PFSK-1 (cell line): ENCODE measurements at regions not wholly inside any gene's neighbourhood (a gene's known extent, or its start where the extent isn't known, plus 50 kb on each side); places are given as distances from the start of the nearest gene placed in this dataset.

Experiments used
- POLR2AphosphoS5 ChIP-seq: IDR thresholded peaks from 2 replicates; pipeline ENCODE4 v1.6.1; 2012; ENCODE audit warnings: low read depth, mild to moderate bottlenecking, control low read depth, low read length, moderate library complexity
- SIN3A ChIP-seq: IDR thresholded peaks from 2 replicates; pipeline ENCODE4 v1.6.1; 2012; ENCODE audit warnings: mild to moderate bottlenecking, low read length, moderate library complexity, borderline replicate concordance; ENCODE audit not compliant: insufficient read depth
- TAF1 ChIP-seq: IDR thresholded peaks from 2 replicates; pipeline ENCODE4 v1.6.1; 2012; ENCODE audit warnings: low read length, control low read depth, borderline replicate concordance; ENCODE audit not compliant: insufficient read depth
- TF ChIP-seq, protein P1 (sequence below), 2 experiments: IDR thresholded peaks; 2 replicates each; pipeline versions ENCODE4 v1.6.1 to v1.8.0; 2011 to 2012; ENCODE audit warnings: low read depth in 2 of 2, low read length in 2 of 2, control low read depth in 1 of 2, inconsistent platforms in 1 of 2, mild to moderate bottlenecking in 1 of 2, moderate library complexity in 1 of 2; ENCODE audit not compliant: insufficient read depth in 1 of 2

DNA sequence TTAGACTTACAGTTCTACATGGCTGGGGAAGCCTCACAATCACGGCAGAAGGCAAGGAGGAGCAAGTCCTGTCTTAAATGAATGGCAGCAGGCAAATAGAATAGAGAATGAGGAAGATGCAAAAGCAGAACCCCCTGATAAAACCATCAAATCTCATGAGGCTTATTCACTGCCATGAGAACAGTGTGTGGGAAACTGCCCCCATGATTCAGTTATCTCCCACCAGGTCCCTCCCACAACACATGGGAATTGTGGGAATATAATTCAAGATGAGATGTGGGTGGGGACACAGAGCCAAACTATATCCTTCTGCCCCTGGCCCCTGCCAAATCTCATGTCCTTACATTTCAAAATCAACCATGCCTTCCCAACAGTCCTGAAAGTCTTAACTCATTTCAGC lies 367.1 kb downstream of the MED10 start:
- TF ChIP-seq POLR2AphosphoS5: no peak
- no peak for TF ChIP-seq TAF1
- TF ChIP-seq, protein P1, sequence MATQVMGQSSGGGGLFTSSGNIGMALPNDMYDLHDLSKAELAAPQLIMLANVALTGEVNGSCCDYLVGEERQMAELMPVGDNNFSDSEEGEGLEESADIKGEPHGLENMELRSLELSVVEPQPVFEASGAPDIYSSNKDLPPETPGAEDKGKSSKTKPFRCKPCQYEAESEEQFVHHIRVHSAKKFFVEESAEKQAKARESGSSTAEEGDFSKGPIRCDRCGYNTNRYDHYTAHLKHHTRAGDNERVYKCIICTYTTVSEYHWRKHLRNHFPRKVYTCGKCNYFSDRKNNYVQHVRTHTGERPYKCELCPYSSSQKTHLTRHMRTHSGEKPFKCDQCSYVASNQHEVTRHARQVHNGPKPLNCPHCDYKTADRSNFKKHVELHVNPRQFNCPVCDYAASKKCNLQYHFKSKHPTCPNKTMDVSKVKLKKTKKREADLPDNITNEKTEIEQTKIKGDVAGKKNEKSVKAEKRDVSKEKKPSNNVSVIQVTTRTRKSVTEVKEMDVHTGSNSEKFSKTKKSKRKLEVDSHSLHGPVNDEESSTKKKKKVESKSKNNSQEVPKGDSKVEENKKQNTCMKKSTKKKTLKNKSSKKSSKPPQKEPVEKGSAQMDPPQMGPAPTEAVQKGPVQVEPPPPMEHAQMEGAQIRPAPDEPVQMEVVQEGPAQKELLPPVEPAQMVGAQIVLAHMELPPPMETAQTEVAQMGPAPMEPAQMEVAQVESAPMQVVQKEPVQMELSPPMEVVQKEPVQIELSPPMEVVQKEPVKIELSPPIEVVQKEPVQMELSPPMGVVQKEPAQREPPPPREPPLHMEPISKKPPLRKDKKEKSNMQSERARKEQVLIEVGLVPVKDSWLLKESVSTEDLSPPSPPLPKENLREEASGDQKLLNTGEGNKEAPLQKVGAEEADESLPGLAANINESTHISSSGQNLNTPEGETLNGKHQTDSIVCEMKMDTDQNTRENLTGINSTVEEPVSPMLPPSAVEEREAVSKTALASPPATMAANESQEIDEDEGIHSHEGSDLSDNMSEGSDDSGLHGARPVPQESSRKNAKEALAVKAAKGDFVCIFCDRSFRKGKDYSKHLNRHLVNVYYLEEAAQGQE (IDR thresholded peaks at IDR 0.05; ENCODE audit: insufficient read depth in 1 of 2, low read depth in 2 of 2, low read length in 2 of 2): no peak
- no peak for TF ChIP-seq SIN3A
